Right ventricle myocardium superior (tissue), 1 donor: ENCODE measurements at regions not wholly inside any gene's neighbourhood (a gene's known extent, or its start where the extent isn't known, plus 50 kb on each side); places are given as distances from the start of the nearest gene placed in this dataset.
A peak's percentile ranks its signal among the peaks of the same experiment; 100 is the strongest.
"Not testable (repeated sequence)": the region's sequence is repeated elsewhere in the genome, so short reads cannot be mapped to it uniquely, and the experiment has no call there.

Source experiments
- ATAC-seq: fragments of 200-7000 bp; cut with Tn5 transposase; one replicate; pipeline ENCODE4 v1.9.1; 2020; ENCODE audit warnings: mild to moderate bottlenecking; ENCODE audit not compliant: poor library complexity
- DNase-seq: peaks from one replicate; pipeline ENCODE4 v3.0.0-alpha.2; 2020
- intact Hi-C: fragments of 100-400 bp; cut with DNase I; formaldehyde crosslinking; loops from one replicate; pipeline ENCODE4 v1.11.2; 2022
- donor health status: DM: no; HTN: yes; CAD: no; lungs with severe emphysema.

DNA sequence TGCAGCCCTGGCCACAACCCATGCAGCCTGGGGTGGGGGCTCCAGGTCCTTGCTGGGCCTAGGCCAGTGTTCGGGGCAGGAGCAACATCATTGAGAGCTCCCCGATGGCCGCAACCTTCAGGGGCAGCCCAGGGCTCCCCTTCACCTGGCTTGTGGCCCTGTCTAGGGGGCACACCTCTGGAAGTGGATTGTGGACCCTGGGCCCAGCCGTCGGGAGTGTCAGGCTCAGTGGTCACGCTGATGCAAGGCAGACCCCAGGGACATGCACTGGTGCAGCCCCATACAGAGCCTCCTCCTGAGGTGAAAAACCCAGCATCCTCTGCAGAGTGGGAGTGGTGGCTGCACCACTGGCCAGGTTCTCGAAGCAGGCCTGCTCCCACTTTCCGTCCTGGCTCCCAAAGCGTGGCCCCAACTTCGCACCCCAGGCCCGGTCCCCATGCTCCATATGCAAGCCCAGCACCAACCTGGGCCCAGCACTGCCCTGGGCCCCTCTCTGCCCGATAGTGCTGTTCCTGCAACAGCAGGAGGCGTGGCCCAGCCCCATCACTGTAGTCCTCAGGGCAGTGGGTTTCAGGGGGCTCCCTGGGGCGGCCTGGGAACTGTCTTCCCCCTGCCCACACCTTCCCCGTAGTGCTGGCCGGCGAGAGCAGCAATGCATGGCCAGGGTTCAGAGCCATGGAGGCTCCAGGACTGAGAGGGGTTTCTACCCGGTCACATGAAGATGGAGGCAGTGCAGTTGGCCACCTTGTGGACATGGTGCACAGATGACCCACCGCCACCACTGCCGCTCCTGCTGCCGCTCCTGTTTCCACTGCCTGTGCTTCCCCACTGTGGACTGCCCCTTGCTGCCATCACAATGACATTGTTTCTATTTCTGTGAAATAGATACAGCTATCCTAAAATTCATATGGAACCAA is 303.9 kb upstream of the NRG3 start:
- DNase-seq (peak; percentile 30), ATAC-seq (no peak)
- intact Hi-C loops = no loop called here

DNA sequence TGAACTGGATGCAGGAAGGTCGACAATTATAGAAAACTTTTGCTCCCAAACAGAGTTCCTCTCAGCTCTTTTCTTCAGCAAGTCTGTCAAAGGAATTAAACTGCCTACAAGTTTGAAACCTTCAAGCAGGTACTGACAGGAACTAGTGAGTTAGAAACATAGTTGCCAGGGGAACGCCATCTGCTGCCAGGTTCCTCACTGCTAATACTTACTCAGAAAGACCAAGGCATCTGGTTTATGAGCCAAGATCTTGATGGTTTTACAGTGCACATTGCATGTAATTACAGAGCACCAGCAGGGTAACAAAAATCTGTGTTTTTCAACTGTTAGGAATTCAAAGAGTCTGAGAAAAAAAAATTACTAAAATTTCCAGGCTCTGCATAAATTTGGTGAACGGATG is 300.0 kb upstream of the NRG3 start:
- no peak for ATAC-seq
- intact Hi-C loops = no loop called here
- DNase-seq = no peak

DNA sequence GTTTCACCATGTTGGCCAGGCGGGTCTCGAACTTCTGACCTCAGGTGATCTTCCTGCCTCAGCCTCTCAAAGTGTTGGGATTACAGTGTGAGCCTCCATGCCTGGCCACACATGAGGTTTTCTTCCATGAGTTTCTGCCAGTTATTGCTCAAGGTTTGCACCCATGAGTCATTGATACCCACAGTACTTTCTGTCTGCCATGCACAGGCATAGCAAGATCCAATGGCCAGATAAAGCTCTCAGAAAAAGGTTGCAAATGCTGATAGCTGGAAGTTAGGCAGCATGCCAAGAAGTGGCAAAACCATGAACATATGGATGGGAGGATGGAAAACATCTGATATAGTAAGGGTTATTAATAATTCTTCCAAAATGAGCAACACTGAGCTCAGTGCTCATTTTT is 298.7 kb upstream of the NRG3 start:
- intact Hi-C loops = no loop called here
- DNase-seq = no peak
- ATAC-seq = no peak

DNA sequence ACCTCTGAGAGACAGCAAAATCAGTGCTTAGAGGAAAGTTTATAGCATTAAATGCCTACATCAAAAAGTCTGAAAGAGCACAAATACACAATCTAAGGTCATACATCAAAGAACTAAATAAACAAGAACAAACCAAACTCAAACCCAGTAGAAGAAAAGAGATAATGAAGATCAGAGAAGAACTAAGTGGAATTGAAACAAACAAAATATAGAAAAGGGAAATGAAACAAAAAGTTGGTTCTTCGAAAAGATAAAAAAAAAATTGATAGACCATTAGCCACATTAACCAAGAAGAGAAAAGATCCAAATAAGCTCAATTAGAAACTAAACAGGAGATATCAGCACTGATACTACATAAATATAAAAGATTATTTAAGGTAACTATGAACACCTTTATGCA is 280.0 kb upstream of the NRG3 start:
- DNase-seq = no peak
- ATAC-seq = no peak
- intact Hi-C loops = no loop called here

DNA sequence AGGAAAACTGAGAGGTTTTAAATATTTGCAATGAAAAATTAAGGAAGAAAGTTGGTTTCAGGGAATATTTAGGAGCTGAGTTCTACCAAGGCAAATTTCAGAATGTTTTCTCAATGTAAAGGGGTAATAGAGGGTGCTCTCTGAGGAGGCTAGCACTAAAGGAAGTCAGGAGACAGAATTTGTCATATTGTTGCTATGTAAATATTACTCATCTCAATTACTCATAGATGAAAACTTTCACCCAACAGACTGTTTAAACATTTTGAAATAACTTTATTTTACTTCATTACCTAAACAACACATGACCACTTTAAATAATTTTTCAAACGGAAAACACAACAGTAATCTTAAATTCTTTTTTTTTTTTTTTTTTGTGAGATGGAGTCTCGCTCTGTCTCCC is 274.8 kb upstream of the NRG3 start:
- DNase-seq (no peak), ATAC-seq (no peak)
- intact Hi-C loops = no loop called here

DNA sequence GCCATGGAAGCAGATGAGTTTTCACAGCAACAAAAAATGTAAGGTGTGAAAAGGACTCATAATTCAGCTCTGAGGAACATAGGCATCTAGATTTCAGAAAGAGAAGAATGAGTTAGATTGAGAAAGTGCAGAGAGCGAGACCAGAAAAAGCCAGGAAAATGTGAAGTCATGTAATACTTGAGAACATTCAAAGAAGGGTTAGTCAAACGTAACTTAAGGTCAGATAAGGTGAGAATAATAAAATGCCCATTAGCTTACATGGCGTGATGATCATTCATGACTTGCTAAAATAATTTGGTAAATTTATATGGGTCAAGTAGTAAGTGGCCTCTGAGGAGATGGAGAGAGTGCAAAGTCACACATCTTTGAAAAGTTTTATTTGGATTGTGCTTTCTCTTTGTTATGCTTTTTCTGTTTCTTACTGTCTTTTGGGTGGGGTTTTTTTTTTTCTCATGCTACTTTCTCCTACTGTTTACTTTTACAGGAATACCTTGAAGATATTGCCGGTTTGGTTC is 271.8 kb upstream of the NRG3 start:
- ATAC-seq = no peak
- DNase-seq = no peak
- intact Hi-C loops = no loop called here

DNA sequence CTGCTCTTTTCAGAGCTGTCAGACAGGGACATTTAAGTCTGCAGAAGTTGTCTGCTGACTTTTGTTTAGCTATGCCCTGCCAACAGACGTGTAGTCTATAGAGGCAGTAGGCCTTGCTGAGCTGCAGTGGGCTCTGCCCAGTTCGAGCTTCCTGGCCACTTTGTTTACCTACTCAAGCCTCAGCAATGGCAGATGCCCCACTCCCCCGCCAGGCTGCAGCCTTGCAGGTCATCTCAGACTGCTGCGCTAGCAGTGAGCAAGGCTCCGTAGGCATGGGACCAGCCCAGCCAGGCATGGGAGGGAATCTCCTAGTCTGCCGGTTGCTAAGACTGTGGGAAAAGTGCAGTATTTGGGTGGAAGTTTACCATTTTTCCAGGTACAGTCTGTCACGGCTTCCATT is 230.5 kb upstream of the NRG3 start:
- DNase-seq, intact Hi-C loops, ATAC-seq: not testable (repeated sequence)

DNA sequence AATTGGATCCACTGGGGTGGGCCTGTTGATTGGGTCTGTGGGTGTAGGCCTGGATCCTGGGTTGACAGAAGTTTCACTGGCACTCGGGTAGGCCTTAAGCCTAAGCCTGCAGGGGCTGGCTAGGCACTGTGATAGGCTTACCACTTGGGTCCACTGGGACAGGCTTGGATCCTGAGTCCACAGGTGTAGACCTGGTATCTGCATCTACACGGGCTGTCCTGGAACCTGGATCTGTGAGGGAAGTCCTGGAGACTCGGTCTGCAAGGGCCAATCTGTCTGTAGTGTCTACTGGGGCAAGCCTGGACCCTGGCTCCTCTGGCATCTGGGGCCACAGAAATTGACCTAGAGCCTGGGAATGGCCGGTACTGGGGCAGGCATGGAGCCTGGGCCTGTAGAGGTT is 219.0 kb upstream of the NRG3 start:
- ATAC-seq = no peak
- DNase-seq = no peak
- intact Hi-C loops = no loop called here

DNA sequence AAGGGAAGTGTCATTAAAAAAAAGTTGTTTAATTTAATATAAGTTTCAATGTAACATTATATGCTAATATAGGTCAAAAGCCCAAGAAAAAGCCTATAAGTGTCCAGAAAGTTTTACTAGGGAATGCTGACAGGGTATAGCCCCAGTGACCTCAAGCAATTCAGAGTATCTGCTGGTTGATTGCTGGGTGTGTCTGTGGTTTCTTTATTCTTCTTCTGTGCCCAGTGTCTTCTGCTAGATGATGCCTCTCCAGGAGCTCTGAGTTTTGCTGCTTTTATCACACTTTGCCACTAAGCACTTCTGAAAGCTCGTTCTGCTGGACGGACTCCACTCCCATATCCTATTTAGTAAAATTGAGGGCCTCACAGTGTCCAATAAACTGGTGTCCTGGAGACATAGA is 212.2 kb upstream of the NRG3 start:
- intact Hi-C loops = no loop called here
- DNase-seq (no peak), ATAC-seq (no peak)

DNA sequence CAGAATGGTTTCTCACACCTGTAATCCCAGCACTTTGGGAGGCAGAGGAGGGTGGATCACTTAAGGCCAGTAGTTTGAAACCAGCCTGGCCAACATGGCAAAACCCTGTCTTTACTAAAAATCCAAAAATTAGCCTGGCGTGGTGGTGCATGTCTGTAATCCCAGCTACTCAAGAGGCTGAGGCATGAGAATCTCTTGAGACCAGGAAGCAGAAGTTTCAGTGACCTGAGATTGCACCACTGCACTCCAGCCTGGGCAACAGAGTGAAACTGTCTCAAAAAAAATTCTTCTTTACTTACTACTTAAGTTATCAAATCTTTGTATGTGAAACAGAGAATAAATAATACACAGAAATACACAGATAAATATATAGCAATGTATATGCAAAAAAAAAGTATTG is 210.2 kb upstream of the NRG3 start:
- intact Hi-C loops = not testable (repeated sequence)

DNA sequence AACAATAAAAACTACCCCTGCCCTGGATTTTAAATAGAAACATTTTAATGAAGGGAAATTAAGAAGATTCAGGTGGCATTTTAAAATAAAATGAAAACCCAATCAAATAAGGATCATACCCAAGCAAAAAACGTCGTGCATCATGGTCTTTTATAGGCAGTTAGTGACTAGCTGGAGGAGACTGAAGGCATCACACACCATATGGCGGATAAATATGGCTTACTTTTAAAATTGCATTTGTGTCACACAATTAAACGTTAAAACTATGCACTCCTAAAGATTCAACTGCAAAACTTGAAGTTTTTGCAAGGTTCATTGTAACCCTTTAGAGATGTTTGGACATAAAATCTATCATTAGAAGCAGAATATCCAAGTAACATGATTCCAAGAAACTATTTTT is 200.1 kb upstream of the NRG3 start:
- no peak for DNase-seq
- intact Hi-C loops = no loop called here
- ATAC-seq = no peak

More for the DNA sequence above, 210.2 kb upstream of the NRG3 start:
- not testable (repeated sequence) for ATAC-seq, DNase-seq

DNA sequence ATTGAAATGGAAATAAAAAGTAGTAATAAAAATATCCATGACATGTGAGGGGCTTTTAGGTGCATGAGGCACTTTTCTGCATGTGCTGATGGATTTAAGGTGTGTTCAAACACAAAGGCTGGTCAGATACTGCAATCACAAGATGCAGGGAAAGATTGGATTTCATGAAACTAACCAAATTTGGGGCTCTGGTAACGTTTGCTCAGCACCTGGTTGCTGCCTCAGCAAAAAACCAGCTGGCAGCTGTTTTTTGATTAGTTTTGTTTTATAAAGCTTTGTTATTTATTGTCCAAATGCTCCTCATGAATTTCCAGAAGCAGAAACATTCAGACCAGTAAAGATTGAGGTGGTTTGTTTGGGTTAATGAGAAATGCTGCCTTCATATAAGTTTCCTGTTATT is 195.7 kb upstream of the NRG3 start:
- intact Hi-C loops = no loop called here
- DNase-seq (no peak), ATAC-seq (no peak)

DNA sequence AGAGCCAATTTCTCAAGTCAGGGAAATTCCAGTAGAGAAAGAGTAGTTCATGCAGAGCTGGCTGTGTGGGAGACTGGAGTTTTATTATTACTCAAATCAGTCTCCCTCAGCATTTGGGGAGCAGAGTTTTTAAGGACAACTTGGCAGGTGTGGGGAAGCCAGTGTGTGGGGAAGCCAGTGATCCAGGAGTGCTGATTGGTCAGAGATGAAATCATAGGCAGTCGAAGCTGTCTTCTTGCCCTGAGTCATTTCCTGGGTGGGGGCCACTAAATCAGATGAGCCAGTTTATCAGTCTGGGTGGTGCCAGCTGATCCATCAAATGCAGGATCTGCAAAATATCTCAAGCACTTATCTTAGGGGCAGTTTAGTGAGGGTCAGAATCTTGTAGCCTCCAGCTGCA is 194.6 kb upstream of the NRG3 start:
- DNase-seq = no peak

DNA sequence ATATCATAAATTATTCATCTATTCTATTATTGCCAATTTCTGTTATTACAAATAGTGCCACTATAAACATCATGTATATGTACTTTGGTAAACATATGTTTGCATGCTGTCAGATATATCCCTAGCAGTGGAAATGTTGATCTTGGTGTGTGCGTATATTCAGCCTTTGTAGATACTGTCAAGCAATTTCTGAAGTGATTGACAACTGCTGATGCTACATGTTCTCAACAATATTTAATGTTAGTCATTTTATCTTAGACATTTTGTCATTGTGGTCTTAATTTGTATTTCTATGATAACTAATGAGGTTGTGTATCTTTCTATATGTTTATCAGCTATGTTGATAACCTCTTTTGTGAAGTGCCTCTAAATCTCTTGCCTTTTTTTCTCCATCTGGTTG is 186.5 kb upstream of the NRG3 start:
- ATAC-seq (no peak), DNase-seq (no peak)
- intact Hi-C loops = no loop called here

More for the DNA sequence above, 194.6 kb upstream of the NRG3 start:
- intact Hi-C loops = no loop called here
- no peak for ATAC-seq

DNA sequence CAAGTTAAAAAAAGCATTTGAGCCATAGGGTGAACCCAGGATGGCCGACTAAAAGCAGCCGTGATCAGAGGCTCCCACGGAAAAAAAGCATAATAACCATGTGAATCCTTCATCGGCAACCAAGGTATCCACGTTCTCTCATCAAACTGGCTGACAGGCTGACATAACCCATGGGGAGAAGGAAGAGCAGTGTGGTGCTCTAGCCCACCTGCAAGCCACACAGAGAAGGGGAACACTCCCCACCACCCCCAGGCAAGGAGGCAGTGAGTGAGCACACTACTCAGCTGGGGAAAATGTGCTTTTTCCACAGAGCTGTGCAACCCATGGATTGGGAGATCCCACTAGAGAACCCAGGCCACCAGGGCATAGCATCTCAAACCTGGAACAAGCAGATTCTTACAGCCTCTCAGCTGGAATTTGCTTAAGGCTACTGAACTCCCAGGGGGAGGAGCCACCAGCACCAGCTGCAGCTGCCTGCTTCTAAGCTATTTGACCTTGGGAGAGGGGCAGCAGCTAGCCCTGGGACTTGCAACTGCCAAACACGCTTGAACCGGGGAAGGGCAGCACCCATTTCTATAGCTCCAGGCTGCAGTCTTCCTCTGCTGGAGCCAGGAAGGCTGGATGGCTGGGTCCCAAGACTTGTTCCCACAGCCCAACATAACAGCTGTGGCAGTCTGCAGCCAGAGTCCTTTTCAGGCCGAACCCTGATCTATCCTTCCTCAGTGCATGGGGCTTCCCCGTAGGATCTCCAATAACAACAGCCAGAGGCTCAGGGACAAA is 178.2 kb upstream of the NRG3 start:
- no peak for ATAC-seq
- intact Hi-C loops = no loop called here
- no peak for DNase-seq

DNA sequence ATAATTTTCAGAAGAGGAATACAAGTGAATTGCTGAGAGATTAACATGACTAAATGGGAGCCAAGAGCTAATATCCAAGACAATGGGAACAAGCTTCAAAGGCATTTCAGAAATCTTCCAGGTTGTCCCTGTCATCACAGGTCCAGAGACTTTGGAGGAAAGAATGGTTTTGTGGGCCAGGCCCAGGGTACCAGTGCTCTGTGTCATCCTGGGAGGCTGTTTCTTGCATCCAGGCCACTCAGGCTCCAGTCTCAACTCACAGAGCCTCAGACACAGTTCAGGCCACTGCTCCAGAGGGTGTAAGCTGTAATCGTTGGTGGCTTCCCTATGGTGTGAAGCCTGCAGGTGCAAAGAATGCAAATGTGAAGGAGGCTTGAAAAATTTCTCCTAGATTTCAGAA is 170.4 kb upstream of the NRG3 start:
- intact Hi-C loops = no loop called here
- DNase-seq (no peak), ATAC-seq (no peak)

DNA sequence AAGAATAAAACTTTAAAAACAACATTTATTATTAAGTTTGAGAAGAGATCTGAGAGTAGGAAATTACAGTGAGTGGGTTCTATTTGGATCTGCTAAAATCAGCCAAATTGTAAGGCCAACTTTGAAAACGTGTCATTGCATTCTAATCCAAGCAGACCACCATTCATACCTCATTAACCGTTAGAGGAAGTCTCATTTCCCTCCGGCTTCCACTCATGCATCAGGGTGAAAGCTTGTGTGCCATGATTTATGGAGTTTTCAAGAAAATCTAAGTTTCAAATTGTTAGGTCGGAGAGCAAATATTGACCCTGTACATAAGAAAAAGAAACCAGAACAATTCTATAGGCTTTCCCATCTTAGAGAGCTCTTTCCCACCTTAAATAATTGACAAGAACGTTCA is 166.6 kb upstream of the NRG3 start:
- intact Hi-C loops = no loop called here
- DNase-seq (no peak), ATAC-seq (no peak)

DNA sequence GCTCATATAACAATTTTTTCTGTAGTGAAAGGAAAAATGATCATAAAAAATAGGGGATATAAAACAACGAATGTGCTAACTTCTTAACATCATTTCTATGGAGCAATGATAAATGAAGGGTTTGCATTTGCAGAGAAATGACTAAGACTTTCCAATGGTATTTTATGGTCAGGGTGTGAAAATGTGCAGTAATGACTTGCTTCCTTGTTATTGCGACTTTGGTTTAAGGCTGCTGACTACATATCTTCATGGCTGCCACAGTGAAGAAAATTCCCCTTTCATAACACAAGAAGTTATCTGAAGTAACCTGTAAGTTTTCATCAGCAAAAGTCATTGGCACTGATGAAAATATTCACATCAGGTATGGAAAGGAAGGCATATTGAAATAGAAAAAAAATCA is 166.1 kb upstream of the NRG3 start:
- no peak for DNase-seq
- no peak for ATAC-seq
- intact Hi-C loops = no loop called here

DNA sequence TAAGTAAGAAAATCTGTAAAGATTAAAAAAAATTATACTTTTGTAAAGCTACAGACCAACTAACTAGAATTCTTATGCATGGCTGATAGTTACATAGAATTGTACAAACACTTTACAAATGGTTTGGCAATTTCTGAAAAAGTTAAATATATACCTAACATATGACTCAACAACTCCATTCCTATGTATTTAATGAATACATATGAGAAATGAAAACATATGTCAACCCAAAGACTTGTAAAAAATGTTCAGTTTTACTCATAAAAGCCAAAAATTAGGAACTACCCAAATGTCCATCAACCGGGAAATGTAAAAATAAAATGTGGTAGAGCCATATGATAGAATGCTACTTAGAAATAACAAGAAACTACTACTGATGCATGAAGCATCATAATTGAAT is 152.6 kb upstream of the NRG3 start:
- intact Hi-C loops = no loop called here
- ATAC-seq = no peak
- DNase-seq = no peak

DNA sequence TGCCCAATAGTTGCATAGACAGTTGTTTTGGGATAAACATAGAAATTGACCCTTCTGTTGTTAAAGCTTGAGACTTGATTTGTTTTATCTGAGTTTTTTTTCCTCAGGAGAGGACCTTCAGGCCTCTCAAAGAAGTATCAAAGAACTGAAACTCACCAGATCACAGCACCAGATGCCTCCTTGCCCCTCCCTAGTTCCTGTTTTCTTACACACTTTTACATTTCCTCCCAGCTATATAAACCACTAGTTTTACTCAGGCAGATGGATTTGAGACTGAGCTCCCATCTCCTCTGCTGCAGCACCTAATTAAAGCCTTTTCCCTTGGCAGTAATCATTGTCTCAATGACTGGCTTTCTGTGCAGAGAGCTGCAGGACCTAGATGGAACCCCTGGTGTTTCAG is 150.6 kb upstream of the NRG3 start:
- no peak for ATAC-seq
- intact Hi-C loops = no loop called here
- no peak for DNase-seq
